ENCODE measurements at regions not wholly inside any gene's neighbourhood (a gene's known extent, or its start where the extent isn't known, plus 50 kb on each side); places are given as distances from the start of the nearest gene placed in this dataset.

DNA sequence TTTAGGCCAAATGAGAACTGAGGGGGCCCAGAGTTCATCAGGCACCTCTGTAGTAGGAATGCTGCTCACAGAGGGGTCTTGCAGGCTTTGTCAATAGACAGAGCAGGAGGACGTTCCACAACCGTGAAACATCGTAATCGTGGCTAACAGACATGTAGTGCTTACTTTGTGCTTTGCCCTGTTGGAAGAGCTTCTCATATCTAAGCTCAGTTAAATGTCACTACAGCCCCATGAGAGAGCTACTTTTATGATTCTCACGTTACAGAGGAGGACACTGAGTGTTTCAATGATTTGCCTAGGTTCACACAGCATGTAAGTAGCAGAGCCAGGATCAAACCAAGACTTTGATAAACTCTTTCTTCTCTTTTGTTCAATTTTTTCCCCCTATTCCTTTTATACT, 136.6 kb downstream of the MYCN start:
- TF ChIP-seq, protein P1, sequence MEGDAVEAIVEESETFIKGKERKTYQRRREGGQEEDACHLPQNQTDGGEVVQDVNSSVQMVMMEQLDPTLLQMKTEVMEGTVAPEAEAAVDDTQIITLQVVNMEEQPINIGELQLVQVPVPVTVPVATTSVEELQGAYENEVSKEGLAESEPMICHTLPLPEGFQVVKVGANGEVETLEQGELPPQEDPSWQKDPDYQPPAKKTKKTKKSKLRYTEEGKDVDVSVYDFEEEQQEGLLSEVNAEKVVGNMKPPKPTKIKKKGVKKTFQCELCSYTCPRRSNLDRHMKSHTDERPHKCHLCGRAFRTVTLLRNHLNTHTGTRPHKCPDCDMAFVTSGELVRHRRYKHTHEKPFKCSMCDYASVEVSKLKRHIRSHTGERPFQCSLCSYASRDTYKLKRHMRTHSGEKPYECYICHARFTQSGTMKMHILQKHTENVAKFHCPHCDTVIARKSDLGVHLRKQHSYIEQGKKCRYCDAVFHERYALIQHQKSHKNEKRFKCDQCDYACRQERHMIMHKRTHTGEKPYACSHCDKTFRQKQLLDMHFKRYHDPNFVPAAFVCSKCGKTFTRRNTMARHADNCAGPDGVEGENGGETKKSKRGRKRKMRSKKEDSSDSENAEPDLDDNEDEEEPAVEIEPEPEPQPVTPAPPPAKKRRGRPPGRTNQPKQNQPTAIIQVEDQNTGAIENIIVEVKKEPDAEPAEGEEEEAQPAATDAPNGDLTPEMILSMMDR (IDR thresholded peaks at IDR 0.05; ENCODE audit: unreplicated experiment), result no peak
- H3K27ac Mint-ChIP-seq (ENCODE audit: unreplicated experiment), result no peak overlapping the region
- H3K9me3 Mint-ChIP-seq (ENCODE audit: unreplicated experiment), result no peaks in the 10 kb centered on the region
- no peak overlapping the region for H3K4me3 Mint-ChIP-seq (ENCODE audit: unreplicated experiment)
- no peak for DNase-seq (ENCODE audit: low spot score)
- H3K36me3 Mint-ChIP-seq (ENCODE audit: low read depth, unreplicated experiment), result no peaks in the 10 kb centered on the region
- no peaks in the 10 kb centered on the region for H3K4me1 Mint-ChIP-seq (ENCODE audit: unreplicated experiment)
- peaks cover 7% of the 10 kb centered on the region for H3K27me3 Mint-ChIP-seq (ENCODE audit: unreplicated experiment)

DNA sequence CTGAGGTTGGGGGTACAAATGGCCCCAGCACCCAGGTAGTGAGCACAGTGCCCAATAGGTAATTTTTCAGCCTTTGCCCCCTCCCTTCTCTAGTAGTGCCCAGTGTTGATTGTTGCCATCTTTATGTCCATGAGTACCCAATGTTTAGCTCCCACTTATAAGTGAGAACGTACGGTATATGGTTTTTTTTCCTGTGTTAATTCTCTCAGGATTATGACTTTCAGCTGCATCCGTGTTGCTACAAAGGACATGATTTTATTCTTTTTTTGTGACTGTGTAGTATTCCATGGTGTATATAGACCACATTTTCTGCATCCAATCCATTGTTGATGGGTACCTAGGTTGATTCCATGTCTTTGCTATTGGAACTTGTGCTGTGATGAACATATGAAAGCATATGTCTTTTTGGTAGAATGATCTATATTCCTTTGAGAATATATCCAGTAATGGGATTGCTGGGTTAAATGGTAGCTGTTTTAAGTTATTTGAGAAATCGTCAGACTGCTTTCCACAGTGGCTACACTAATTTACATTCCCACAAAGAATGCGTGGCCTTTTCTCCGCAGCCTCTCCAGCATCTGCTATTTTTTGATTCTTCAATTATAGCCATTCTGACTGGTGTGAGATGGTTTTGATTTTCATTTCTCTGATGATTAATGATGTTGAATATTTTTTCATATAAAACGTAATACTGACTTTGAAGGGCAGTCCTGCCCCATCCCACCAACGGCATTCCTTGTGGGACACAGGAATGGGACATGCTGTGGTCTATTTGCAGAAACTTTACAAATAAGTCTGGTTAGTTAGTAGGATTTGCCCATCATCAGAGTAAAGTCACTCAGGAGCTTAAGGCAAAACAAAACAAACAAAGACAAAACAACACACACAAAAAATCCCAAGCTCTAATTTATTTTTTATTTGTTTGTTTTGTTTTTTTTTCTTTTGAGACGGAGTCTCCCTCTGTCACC, 135.0 kb downstream of the MYCN start:
- no peak overlapping the region for H3K27ac Mint-ChIP-seq (ENCODE audit: unreplicated experiment)
- TF ChIP-seq, protein P1 (IDR thresholded peaks at IDR 0.05; ENCODE audit: unreplicated experiment), result no peak
- no peaks in the 10 kb centered on the region for H3K36me3 Mint-ChIP-seq (ENCODE audit: low read depth, unreplicated experiment)
- H3K27me3 Mint-ChIP-seq (ENCODE audit: unreplicated experiment), result peaks cover 7% of the 10 kb centered on the region
- H3K4me1 Mint-ChIP-seq (ENCODE audit: unreplicated experiment), result no peaks in the 10 kb centered on the region
- H3K9me3 Mint-ChIP-seq (ENCODE audit: unreplicated experiment), result no peaks in the 10 kb centered on the region
- no peak for DNase-seq (ENCODE audit: low spot score)
- H3K4me3 Mint-ChIP-seq (ENCODE audit: unreplicated experiment), result no peak overlapping the region

DNA sequence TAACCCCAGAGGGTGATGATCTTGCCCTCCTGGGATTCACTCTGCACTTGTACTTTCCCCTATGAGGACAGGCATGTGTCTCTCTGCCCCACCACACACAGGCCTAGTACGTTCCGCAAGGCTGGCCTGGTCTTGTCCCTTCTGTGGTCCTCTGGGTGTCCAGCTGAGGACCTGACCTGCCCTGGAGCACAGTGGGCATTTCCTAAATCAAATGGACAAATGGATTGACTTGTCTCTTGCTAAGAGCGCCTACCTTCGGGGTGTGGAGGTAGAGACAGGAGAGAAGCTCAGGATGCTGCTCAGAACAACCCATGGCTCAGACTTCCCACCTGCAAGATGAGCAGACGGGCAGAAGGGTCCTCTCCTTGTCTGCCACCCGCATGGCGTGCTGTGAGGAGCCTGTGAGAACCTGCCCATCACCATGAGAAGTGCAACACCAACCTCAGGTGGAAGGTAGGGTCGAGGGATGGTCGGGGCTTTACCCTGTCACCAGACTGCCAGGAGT, 133.6 kb downstream of the MYCN start:
- TF ChIP-seq, protein P1 (IDR thresholded peaks at IDR 0.05; ENCODE audit: unreplicated experiment), result no peak
- no peak for DNase-seq (ENCODE audit: low spot score)
- Mint-ChIP-seq H3K4me3 (ENCODE audit: unreplicated experiment) (no peak overlapping the region), H3K27me3 (ENCODE audit: unreplicated experiment) (peaks cover 7% of the 10 kb centered on the region), H3K4me1 (ENCODE audit: unreplicated experiment) (no peaks in the 10 kb centered on the region), H3K9me3 (ENCODE audit: unreplicated experiment) (no peaks in the 10 kb centered on the region), H3K36me3 (ENCODE audit: low read depth, unreplicated experiment) (no peaks in the 10 kb centered on the region), H3K27ac (ENCODE audit: unreplicated experiment) (no peak overlapping the region)

DNA sequence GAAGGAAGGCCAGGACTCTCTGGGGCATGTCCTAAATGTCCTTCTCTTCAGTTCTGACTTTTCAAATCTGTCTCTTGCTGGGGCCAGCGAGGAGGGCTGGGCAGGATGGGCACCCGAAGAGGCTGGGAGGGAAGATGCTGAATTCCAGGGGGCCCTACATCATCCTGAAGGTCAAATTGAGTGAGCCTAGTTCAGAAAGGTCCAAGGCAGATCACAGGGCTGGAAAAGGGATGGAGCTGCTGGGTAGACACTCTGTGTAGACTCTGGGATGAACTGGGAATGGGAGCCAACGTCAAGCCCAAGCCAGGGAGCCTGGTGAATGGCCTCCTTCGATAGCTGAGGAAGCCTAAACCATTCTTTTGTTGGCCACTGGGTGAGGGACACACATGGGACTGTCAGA, 133.1 kb downstream of the MYCN start:
- H3K4me1 Mint-ChIP-seq (ENCODE audit: unreplicated experiment), result no peaks in the 10 kb centered on the region
- H3K27ac Mint-ChIP-seq (ENCODE audit: unreplicated experiment), result no peak overlapping the region
- TF ChIP-seq, protein P1 (IDR thresholded peaks at IDR 0.05; ENCODE audit: unreplicated experiment), result no peak
- no peaks in the 10 kb centered on the region for H3K36me3 Mint-ChIP-seq (ENCODE audit: low read depth, unreplicated experiment)
- no peak for DNase-seq (ENCODE audit: low spot score)
- no peak overlapping the region for H3K4me3 Mint-ChIP-seq (ENCODE audit: unreplicated experiment)
- no peaks in the 10 kb centered on the region for H3K9me3 Mint-ChIP-seq (ENCODE audit: unreplicated experiment)
- peaks cover 7% of the 10 kb centered on the region for H3K27me3 Mint-ChIP-seq (ENCODE audit: unreplicated experiment)

Measured in endothelial cell (in vitro differentiated cells).